Tibial nerve (tissue), 4 donors: ENCODE measurements at regions not wholly inside any gene's neighbourhood (a gene's known extent, or its start where the extent isn't known, plus 50 kb on each side); places are given as distances from the start of the nearest gene placed in this dataset.

Experiments
- DNase-seq, 2 donors: peaks; one replicate each; pipeline ENCODE4 v3.0.0-alpha.2; 2019; ENCODE audit warnings: low spot score in 2 of 2
- H3K27ac ChIP-seq, 4 donors: fragments of 200-600 bp; sonication (generic) in 3 of 4; one replicate each; pipeline ENCODE4 v1.5.1; 2017 to 2019; ENCODE audit warnings: mild to moderate bottlenecking in 1 of 4
- H3K27me3 ChIP-seq, 2 donors: fragments of 200-600 bp; sonication (generic) in 1 of 2; one replicate each; pipeline versions ENCODE4 v1.5.1 to v1.6.0; 2017 to 2019
- H3K36me3 ChIP-seq, 3 donors: fragments of 200-600 bp; sonication (generic); one replicate each; pipeline ENCODE4 v1.5.1; 2018 to 2019
- H3K4me1 ChIP-seq, 4 donors: fragments of 200-600 bp; sonication (generic) in 3 of 4; one replicate each; pipeline ENCODE4 v1.5.1; 2017 to 2019
- H3K4me3 ChIP-seq, 4 donors: fragments of 200-600 bp; sonication (generic) in 3 of 4; one replicate each; pipeline ENCODE4 v1.5.1; 2017 to 2019; ENCODE audit warnings: mild to moderate bottlenecking in 1 of 4, moderate library complexity in 1 of 4
- H3K9me3 ChIP-seq, 4 donors: fragments of 200-600 bp; sonication (generic) in 3 of 4; one replicate each; pipeline ENCODE4 v1.5.1; 2017 to 2019
- EP300 ChIP-seq, 2 donors: sonication (generic); formaldehyde crosslinking; IDR thresholded peaks; one replicate each; pipeline ENCODE4 v1.6.1; 2017; ENCODE audit warnings: antibody characterized with exemption in 2 of 2, mild to moderate bottlenecking in 1 of 2
- POLR2A ChIP-seq, 2 donors: fragments of 450-650 bp; IDR thresholded peaks; one replicate each; pipeline ENCODE4 v1.6.1; 2017; ENCODE audit warnings: antibody characterized with exemption in 2 of 2, mild to moderate bottlenecking in 2 of 2, moderate library complexity in 2 of 2
- WGBS, 2 donors: methylation state at CpG; one replicate each; pipeline ENCODE4 v1.1.5; 2018; 5-methylcytosine and 5-hydroxymethylcytosine counted together
- TF ChIP-seq, protein P1 (sequence below), 5 experiments: fragments of 200-600 bp in 3 of 5; fragments of 450-650 bp in 2 of 5; sonication (generic) in 3 of 5; IDR thresholded peaks; one replicate each; pipeline ENCODE4 v1.5.1; 2016 to 2019; ENCODE audit warnings: antibody characterized with exemption in 5 of 5, mild to moderate bottlenecking in 3 of 5, moderate library complexity in 2 of 5

DNA sequence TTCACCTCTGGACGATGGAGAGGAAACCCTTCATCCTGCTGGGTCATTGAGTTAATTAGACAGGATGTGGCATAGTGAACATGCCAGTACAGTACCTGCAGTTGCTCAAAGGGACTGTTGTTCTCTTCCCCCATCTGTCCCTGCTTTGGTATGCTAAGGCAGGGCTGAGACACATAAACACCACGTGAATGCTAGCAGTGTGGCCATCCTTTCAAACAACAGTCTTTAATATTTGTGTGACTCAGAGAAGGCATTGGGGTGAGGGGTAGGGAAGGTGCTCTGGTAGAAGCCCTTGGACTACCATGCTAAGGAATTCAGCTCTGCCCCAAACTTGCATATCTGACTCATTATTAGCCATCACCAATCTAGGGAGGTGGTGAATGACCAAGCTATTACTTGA, 180.2 kb upstream of the ZNF618 start:
- H3K27me3 ChIP-seq: peaks cover 0 to 16% of the 10 kb centered on the region in 2 donors
- TF ChIP-seq, protein P1, sequence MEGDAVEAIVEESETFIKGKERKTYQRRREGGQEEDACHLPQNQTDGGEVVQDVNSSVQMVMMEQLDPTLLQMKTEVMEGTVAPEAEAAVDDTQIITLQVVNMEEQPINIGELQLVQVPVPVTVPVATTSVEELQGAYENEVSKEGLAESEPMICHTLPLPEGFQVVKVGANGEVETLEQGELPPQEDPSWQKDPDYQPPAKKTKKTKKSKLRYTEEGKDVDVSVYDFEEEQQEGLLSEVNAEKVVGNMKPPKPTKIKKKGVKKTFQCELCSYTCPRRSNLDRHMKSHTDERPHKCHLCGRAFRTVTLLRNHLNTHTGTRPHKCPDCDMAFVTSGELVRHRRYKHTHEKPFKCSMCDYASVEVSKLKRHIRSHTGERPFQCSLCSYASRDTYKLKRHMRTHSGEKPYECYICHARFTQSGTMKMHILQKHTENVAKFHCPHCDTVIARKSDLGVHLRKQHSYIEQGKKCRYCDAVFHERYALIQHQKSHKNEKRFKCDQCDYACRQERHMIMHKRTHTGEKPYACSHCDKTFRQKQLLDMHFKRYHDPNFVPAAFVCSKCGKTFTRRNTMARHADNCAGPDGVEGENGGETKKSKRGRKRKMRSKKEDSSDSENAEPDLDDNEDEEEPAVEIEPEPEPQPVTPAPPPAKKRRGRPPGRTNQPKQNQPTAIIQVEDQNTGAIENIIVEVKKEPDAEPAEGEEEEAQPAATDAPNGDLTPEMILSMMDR (IDR thresholded peaks at IDR 0.05): no peak
- no peak for TF ChIP-seq POLR2A (IDR thresholded peaks at IDR 0.05)
- TF ChIP-seq EP300 (IDR thresholded peaks at IDR 0.05): no peak
- DNase-seq: no peak
- no peak overlapping the region for H3K27ac ChIP-seq
- H3K36me3 ChIP-seq: no peaks in the 10 kb centered on the region
- no peak overlapping the region for H3K4me3 ChIP-seq
- H3K4me1 ChIP-seq: no peaks in the 10 kb centered on the region
- 32 to 43% methylated on average over 2 of the region's 2 CpGs for WGBS, 2 donors
- peaks cover 0 to 17% (median 0%) of the 10 kb centered on the region in 4 donors for H3K9me3 ChIP-seq

DNA sequence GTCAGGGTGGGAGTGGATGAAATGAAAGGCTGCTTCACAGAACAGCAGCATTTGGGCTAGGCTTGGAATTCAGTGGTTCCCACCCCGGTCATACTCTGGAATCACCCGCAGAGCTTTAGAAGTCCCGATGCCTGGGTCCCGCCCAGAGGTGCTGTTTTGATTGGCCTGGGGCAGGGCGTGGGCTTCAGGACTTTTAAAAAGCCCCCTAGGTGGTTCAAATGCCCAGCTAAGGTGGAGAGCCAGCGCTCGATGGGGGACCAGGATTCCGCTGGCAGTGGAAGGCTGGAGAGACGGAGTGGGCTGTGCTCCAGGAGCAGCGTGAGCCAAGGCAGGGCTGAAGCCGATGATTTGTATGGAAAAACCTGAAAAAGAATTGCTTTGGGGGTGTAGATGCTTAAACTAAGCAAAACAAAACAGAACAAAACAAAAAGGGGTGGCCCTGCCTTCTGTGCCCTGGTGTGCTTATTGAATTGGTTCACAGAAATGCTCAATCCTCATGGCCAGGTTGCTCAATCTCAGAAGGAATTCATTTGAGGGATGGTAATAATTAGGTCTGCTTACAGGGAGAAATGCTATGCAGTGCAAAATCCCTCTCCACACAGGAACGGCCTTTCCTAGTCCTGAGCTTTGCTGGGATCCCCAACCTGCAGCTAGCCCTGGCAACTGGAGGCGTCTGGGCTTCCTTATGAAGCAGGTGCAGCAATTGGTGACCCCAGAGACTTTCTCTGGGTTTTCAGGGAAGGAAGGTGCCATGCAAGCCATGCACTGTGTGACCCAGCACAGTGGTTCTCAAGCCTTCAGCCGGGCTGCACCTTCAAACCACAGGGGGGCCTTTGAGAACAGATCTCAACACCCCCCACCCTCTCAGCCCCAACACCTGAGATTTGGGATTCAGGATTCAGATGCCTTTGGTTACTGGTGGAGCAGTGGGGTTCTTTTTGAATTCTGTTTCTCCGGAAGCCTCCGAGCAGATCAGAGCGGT, 174.0 kb upstream of the ZNF618 start:
- TF ChIP-seq, protein P1 (IDR thresholded peaks at IDR 0.05): no peak
- Histone ChIP-seq H3K9me3 (peaks cover 0 to 9% (median 0%) of the 10 kb centered on the region in 4 donors), H3K27ac (no peak overlapping the region), H3K4me1 (peaks cover 0 to 4% (median 0%) of the 10 kb centered on the region in 4 donors), H3K36me3 (no peaks in the 10 kb centered on the region), H3K4me3 (no peak overlapping the region), H3K27me3 (no peaks in the 10 kb centered on the region)
- DNase-seq: no peak
- 35 to 51% methylated on average over 17 of the region's 17 CpGs for WGBS, 2 donors

DNA sequence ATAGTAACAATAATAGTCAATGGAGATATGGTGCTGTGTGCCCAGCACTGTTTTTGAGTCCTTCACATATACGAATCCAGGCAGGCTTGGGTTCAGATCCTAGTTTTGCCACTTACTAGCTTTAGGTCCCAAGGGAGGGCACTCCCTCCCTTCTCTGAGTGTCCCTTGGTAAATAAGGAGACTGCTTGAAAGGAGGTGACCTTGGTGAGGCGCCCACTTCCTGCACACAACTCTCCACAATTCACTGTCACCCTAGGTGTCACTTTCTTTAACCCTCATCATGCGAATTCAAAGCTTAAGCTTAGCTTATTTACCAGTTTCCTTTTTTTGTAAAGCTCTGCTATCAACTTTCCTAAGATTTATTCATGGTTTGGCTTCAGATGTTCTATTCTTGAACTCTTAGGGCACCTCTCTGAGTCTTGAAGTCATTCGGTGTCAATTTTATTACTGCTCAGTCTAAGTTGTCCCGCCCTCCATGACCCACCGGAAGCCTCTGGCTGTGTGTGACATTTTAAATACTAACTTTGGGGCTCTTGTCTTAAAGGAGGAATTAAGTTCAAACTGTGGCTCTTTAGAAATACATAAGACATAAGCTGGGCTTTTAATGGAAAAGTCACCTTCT, 170.7 kb upstream of the ZNF618 start:
- H3K4me3 ChIP-seq: no peak overlapping the region
- H3K9me3 ChIP-seq: peaks cover 0 to 17% (median 0%) of the 10 kb centered on the region in 4 donors
- TF ChIP-seq POLR2A (IDR thresholded peaks at IDR 0.05): no peak
- TF ChIP-seq EP300 (IDR thresholded peaks at IDR 0.05): no peak
- TF ChIP-seq, protein P1 (IDR thresholded peaks at IDR 0.05): no peak
- no peaks in the 10 kb centered on the region for H3K36me3 ChIP-seq
- DNase-seq: no peak
- 68 to 74% methylated on average over 6 of the region's 6 CpGs for WGBS, 2 donors
- no peaks in the 10 kb centered on the region for H3K27me3 ChIP-seq
- H3K27ac ChIP-seq: no peak overlapping the region
- H3K4me1 ChIP-seq: peaks cover 0 to 4% (median 0%) of the 10 kb centered on the region in 4 donors

DNA sequence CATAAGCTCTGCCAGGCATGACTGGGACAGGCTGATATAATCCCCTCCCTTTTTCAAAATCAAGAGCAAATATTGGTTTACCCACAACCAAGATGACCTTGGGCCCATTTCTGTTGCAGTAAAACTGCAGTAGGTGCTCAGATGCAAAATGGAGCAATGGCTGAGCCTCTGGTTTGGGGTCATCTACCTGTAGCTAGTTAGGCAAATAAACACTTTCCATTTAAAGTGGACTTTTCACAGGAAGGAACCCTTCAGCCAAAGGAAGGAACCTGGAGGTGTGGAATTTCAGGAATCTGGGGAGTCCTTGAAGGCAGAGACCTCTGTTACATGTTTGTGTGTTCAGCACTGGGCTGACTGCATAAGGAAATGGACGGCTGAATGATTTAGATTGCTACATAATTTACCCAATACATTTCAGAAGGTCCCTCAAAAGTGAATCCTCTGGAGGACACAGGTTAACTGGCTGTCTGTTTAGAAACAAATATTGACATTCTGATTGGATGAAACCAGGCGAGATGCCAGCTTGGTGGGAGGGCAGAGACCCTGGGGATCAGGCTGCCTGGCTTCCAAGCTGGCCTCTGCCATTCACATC, 170.1 kb upstream of the ZNF618 start:
- no peak overlapping the region for H3K4me3 ChIP-seq
- 26 to 74% methylated on average over 2 of the region's 2 CpGs for WGBS, 2 donors
- no peak for DNase-seq

More for the DNA sequence above, 170.1 kb upstream of the ZNF618 start:
- peaks cover 0 to 11% (median 0%) of the 10 kb centered on the region in 4 donors for H3K9me3 ChIP-seq
- no peaks in the 10 kb centered on the region for H3K27me3 ChIP-seq
- no peaks in the 10 kb centered on the region for H3K36me3 ChIP-seq
- peaks cover 0 to 4% (median 0%) of the 10 kb centered on the region in 4 donors for H3K4me1 ChIP-seq
- TF ChIP-seq EP300 (IDR thresholded peaks at IDR 0.05): no peak
- TF ChIP-seq, protein P1 (IDR thresholded peaks at IDR 0.05): no peak
- no peak for TF ChIP-seq POLR2A (IDR thresholded peaks at IDR 0.05)
- no peak overlapping the region for H3K27ac ChIP-seq
